HG02840 (cell line): ENCODE measurements at regions not wholly inside any gene's neighbourhood (a gene's known extent, or its start where the extent isn't known, plus 50 kb on each side); places are given as distances from the start of the nearest gene placed in this dataset.

Experiments
- ATAC-seq: cut with Tn5 transposase; IDR thresholded peaks from one replicate; pipeline ENCODE4 v1.9.1; 2021; ENCODE audit warnings: mild to moderate bottlenecking, moderate library complexity, moderate number of reproducible peaks; ENCODE audit not compliant: unreplicated experiment, low FRiP score

- no peak for ATAC-seq
These were observed 319.7 kb downstream of the EPM2A start for GRCh38 chr6:145415616-145416015.

- ATAC-seq, result no peak
These were observed 314.7 kb downstream of the EPM2A start for GRCh38 chr6:145420599-145420998.

GRCh38 chr6:145423936-145424335 lies 311.4 kb downstream of the EPM2A start:
- no peak for ATAC-seq

GRCh38 chr6:145427232-145427631 lies 308.1 kb downstream of the EPM2A start:
- no peak for ATAC-seq

DNA sequence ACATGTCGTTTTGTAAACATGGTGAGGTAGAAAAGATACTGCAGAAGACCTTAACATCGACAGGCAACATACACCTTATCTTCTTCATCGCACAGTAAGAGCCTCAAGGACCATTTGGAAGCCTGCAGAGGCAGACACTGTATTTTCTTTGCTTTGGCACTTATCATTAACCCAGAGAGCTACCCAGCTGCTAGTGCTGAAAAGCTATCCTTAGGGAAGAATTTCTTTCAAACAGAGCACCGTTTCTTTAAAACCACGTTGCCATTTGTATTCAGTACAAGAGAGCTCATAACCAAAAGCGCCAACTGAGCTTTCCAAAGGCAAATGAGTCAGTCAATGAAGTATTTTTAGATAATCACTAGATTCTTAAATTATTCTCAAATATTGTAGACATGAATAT lies 306.6 kb downstream of the EPM2A start:
- ATAC-seq, result no peak

- no peak for ATAC-seq
These were observed 293.2 kb downstream of the EPM2A start for GRCh38 chr6:145442110-145442509.

- ATAC-seq, result no peak
These were observed 289.6 kb downstream of the EPM2A start for GRCh38 chr6:145445674-145446073.

DNA sequence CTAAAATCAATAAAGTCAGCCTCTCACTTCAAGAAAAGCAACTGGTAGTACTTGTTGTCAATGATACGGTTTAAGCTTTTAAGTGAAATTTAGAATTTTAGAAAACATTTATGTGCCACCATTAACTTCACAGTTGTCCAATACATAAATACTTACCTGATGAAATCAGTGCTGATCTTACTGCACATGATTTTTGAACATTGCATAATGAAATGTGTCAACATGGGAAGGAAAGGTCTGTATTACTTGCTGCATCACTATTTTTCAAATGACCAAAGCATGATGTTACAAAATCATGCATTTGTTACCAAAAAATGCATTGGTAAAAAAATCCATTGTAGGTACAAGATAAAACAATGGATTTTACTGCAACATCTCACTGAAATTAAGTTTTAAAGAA lies 284.3 kb downstream of the EPM2A start:
- ATAC-seq, result no peak

DNA sequence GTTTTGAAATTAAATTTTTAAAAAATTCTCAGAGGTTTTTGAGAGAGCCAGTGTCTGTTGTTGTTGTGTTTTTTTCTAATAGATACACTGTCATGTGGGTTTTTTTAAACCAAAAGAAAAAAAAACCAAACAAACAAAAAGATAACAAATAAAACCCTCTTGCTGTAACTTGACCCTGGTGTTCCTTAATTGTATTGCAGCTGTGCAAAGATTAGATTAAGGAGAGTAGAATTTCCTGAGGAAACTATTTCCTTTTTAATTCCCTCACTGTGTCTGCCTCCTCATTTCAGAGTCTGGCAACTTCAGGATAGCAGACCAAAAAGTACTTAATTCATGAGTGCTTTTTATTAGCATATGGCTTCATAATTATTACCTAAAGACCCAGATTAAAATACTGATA lies 281.9 kb downstream of the EPM2A start:
- ATAC-seq, result no peak

GRCh38 chr6:145454006-145454405 lies 281.3 kb downstream of the EPM2A start:
- no peak for ATAC-seq

DNA sequence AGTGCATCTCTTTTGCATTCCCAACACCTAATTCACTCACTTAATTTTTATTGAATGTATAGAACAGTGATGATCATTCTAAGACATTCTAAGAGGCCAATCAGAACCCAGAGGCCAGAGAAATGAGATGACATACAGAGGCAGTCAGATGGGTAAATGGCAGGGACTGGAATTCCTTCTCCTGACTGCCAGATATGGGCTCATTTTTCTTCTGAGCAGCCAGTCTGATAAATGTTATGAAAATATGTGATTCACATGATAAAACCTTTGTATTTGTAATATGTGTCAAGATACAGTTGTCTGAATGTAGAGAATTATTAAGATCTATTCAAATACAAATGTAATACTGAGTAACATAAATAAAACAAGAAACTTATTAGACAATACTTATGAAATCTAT lies 277.8 kb downstream of the EPM2A start:
- no peak for ATAC-seq

DNA sequence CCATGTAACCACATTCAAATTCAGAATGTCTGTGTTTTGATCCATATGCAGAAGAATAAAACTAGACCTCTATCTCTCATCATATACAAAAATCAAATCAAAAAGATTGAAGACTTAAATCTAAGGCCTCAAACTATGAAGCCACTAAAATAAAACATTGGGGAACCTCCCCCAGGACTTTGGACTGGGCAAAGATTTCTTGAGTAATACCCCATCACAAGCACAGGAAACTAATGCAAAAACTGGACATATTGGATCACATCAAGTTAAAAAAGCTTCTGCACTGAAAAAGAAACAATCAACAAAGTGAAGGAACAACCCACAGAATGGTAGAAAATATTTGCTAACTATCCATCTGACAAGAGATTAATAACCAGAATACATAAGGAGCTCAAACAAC lies 266.8 kb downstream of the EPM2A start:
- no peak for ATAC-seq

DNA sequence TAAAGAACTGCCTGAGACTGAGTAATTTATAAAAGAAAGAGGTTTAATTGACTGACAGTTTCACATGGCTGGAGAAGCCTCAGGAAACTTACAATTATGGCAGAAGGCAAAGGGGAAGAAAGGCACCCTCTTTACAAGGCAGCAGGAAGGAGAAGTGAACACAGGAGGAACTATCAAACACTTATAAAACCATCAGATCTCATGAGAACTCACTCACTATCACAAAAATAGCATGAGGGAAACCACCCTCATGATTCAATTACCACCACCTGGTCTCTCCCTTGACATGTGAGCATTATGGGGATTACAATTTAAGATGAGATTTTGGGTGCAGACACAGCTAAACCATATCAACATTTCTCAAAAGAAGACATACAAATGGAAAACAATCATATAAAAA lies 266.3 kb downstream of the EPM2A start:
- ATAC-seq, result no peak

- no peak for ATAC-seq
These were observed 259.4 kb downstream of the EPM2A start for GRCh38 chr6:145475794-145476396.

DNA sequence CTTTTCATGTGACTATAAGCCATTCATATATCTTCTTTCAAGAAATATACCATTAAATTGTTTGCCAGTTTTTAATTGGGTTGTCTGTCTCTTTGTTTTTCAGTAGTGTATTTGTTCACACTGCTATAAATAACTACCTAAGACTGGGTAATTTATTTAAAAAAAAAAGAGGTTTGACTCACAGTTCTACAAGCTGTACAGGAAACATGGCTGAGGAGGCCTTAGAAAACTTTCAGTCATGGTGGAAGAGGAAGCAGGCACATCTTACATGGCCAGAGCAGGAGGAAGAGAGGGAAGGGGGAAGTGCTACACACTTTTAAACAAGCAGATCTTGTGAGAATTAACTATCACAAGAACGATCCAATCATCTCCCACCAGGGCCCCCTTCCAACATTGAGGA lies 255.3 kb downstream of the EPM2A start:
- ATAC-seq, result no peak

- no peak for ATAC-seq
These were observed 251.9 kb downstream of the EPM2A start for GRCh38 chr6:145483191-145483996.

- ATAC-seq, result no peak
These were observed 250.0 kb downstream of the EPM2A start for GRCh38 chr6:145485288-145485687.

DNA sequence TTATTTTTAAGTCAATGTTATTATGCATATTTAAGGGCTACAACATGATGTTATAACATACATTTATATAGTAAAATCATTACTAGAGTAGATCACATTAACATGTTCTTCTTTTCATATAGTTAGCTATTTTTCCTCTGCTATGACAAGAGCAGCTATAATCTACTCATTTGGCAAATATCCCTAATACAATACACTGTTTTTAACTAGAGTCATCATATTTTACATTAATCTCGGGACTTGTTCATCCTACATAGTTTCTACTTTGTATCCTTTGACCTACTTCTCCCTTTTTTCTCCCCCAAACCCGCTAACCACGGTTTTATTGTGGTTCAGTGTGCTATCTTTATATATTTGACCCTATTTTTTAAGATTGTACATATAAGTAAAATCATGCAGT lies 249.0 kb downstream of the EPM2A start:
- ATAC-seq, result no peak

GRCh38 chr6:145489583-145489982 lies 245.7 kb downstream of the EPM2A start:
- ATAC-seq, result no peak

- no peak for ATAC-seq
These were observed 245.3 kb downstream of the EPM2A start for GRCh38 chr6:145490068-145490467.

GRCh38 chr6:145491126-145491525 lies 244.2 kb downstream of the EPM2A start:
- no peak for ATAC-seq

- ATAC-seq, result no peak
These were observed 238.3 kb downstream of the EPM2A start for GRCh38 chr6:145497006-145497405.
